DMS53 (cell line): ENCODE measurements at regions not wholly inside any gene's neighbourhood (a gene's known extent, or its start where the extent isn't known, plus 50 kb on each side); places are given as distances from the start of the nearest gene placed in this dataset.
A peak's percentile ranks its signal among the peaks of the same experiment; 100 is the strongest.
"Not testable (repeated sequence)": the region's sequence is repeated elsewhere in the genome, so short reads cannot be mapped to it uniquely, and the experiment has no call there.

Experiments
- DNase-seq: peaks from one replicate; lab custom pipeline; 2025; lab: John Stamatoyannopoulos, UW

DNA sequence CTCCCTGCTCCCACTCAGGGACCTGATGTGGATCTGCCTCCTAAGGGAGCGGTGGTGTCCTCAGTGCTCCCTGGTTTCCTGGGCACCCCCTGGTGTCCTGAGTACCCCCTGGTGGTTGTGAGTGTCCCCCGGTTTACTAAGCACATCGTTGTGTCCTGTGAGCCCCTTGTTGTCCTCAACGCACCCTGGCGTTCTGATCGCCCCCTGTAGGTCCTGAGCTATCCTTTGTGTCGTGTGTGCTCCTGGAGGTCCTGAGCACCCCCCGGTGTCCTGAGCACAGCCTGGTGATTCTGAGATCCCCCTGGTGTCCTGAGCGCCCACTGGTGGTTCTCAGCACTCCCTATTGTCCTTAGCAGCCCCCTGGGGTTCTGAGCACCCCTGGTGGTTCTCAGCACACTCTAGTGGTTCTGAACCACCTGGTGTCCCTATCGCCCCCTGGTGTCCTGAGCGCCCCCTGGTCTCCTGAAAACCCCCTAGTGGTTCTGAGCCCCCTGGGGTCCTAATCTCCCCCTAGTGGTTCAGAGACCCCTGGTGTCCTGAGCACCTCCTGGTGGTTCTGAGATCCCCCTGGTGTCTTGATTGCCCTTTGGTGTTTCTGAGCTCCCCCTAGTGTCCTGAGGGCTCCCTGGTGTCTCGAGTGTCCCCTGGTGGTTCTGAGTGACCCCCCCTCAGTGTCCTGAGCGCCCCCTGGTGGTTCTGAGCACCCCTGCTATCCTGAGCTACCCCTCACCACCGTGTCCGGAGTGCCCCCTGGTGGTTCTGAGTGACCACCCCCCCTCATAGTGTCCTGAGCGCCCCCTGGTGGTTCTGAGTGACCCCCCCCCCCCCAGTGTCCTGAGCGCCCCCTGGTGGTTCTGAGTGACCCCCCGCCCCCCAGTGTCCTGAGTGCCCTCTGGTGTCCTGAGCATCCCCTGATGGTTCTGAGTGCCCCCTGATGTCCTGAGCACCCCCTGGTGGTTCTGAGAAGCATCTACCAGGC is 615.1 kb downstream of the TMEM121 start:
- peak; percentile 18 for DNase-seq

DNA sequence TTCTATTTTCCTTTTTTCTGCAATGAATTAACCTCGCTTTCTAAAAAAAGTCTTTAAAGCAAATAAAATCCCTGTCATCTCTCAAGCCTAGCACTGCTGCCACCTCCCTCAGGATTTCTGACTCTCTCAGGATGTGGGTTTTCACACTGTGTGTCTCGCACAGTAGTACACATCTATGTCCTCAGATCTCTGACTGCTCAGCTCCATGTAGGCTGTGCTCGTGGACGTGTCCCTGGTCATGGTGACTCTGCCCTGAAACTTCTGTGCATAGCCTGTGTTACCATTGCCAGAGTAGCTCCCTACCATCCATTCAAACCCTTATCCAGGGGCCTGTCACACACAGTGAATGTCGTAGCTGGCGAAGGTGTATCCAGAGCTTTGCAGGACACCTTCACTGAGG is 619.3 kb downstream of the TMEM121 start:
- not testable (repeated sequence) for DNase-seq

GRCh38 chr14:106153362-106153955 is 627.1 kb downstream of the TMEM121 start:
- peak; percentile 49 for DNase-seq

DNA sequence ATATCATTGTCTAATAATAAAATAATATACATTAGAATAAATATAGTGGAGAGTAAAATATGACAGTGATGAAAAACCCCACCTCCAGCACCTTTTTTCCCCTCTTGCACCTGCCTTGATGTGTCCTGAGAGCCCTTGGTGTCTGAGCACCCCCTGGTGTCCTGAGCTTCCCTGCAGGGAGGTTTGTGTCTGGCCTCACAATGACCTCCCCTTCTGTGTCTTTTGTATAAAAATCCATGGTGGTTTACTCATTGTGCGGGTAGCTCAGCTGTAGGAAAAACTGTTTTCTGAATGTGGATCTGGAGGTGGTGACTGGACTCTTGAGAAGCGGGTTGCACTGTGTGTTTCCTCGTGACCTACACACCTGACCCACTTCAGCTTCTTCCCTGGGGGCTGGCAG is 636.9 kb downstream of the TMEM121 start:
- DNase-seq, result no peak

GRCh38 chr14:106163812-106164211 is 637.4 kb downstream of the TMEM121 start:
- not testable (repeated sequence) for DNase-seq

- no peak for DNase-seq
Observed at GRCh38 chr14:106166232-106166631, 639.8 kb downstream of the TMEM121 start.

- no peak for DNase-seq
Observed at GRCh38 chr14:106166650-106167204, 640.3 kb downstream of the TMEM121 start.

DNA sequence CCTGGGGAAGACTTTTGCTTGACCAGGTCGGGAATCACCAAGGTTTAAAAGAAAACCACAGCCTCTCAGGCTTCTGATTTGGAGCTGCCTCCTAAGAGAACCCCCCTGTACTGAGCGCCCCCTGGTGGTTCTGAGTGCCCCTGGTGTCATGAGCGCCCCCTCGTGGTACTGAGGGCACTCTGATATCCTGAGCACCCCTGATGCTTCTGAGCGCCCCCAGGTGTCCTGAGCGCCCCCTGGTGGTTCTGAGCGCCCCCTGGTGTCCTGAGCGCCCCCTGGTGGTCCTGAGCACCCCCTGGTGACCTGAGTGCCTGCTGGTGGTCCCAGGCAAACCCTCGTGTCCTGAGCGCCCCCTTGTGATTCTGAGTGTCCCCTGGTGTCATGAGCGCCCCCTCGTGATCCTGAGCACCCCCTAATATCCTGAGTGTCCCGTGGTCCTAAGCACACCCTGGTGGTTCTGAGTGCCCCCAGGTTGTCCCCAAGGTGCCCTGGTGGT is 643.8 kb downstream of the TMEM121 start:
- DNase-seq, result peak; percentile 41

- DNase-seq, result no peak
Observed at GRCh38 chr14:106174206-106174605, 647.8 kb downstream of the TMEM121 start.

DNA sequence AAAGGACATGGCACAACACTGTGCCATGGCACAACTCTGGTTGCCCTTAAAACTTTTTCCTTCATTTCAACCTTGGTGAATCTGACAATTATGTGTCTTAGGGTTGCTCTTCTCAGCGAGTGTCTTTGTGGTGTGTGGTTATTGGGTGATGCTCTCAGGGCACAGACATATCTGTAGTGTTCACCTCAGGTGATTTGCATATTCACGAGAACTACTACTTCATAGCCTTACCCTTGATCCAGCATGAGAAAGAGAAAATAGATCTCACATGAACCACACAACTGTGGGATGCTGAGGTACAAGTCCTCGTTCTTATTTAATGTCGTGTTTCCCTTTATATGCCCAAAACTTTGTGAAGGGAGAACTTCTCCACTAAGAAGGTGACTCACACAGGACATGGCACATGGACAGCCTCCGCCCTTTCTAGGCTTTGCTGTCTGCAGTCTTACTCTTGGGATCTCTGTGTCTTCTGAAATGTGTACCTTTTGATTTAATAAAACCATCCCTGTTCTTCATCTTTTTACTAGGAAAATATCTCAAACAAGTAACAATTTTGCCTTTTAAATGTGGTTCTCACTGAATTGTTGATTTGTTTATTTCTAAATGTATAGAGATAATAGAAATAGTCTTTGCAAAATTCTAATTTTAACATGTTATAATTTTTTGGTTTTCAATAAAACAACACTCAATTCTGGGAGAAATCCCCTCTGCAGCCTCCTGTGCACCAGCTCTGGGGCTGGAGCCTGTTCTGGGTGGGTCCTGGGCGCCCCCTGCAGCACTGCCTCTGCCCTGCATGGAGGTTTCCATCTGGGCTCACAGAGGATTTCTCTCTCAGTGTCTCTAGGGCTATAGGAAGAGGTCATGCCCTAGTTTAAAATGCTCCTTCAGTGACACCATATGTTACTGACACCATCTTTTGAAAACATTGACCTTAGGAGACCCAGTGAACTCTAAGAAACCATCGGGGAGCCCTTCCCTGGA is 651.2 kb downstream of the TMEM121 start:
- not testable (repeated sequence) for DNase-seq

DNA sequence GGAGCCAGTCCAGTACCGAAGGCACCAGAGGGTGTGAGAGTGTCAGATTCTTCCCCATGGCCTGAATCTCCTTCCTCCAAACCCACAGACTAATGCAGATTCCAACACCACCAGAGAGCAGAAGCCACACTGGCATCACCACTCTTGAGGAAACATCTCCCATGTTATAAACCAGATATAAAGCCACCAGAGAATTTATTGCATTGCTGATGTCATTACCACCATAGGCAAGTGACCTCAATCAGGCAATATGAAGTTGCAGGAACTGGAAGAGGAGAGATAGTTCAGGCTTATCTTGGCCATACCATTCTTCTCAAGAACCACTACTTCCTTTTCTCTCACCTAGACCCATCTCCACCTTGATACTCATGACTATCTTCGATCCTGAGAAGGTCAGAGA is 653.4 kb downstream of the TMEM121 start:
- DNase-seq, result no peak

GRCh38 chr14:106184771-106185170 is 658.4 kb downstream of the TMEM121 start:
- not testable (repeated sequence) for DNase-seq

- DNase-seq, result not testable (repeated sequence)
Observed at GRCh38 chr14:106185174-106185836, 658.9 kb downstream of the TMEM121 start.

DNA sequence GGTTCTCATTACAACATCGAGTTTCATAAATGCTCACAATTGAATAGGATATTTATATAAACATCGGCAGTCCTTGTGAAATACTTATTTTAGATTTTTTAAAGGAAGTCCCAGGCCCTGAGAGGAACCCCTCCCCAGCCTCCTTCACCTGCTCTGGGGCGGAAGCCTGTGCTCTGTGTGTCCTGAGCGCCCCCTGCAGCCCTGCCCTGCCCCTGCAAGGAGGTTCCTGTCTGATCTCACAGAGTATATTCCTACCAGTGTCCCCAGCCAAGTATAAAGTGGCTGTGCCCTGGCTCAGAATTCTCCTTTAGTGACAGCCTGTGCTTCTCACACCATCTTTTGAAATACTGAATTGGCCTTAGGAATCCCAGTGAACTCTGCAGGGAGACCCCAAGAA is 659.5 kb downstream of the TMEM121 start:
- no peak for DNase-seq

DNA sequence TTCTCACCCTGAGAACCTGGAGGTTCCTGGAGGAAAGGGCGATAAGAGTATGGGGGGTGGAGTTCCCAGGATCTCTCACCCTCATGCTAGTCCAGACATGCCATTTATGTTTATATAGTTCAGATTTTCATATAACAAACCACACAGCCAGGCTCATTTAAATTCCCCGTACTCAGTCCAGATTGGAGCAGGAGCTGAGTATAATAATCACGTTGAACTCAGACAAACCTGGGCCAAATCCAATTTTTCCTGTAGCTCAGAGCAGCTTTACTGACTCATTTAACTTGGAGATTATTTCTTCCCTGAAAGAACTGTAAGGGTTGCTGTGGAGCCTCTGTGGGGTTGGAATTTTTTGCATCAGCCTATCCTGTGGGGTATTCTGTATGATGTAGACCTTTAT is 660.8 kb downstream of the TMEM121 start:
- DNase-seq, result no peak

- not testable (repeated sequence) for DNase-seq
Observed at GRCh38 chr14:106192701-106193100, 666.3 kb downstream of the TMEM121 start.

DNA sequence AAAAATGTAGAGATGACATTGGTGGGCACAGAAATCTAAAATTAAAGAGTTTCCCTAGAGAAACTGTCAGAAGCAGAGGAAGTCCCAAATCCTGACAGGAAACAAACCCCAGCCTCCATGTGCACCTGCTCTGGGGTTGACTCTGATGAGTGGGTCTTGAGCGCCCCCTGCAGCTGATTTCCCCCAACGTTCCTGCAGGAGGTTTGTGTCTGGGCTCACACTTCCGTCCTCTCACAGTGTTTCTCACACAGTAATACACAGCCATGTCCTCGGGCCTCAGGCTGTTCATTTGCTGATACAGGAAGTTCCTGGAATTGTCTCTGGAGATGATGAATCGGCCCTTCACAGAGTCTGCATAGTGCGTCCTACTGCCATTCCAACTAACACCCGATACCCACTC is 670.1 kb downstream of the TMEM121 start:
- not testable (repeated sequence) for DNase-seq

DNA sequence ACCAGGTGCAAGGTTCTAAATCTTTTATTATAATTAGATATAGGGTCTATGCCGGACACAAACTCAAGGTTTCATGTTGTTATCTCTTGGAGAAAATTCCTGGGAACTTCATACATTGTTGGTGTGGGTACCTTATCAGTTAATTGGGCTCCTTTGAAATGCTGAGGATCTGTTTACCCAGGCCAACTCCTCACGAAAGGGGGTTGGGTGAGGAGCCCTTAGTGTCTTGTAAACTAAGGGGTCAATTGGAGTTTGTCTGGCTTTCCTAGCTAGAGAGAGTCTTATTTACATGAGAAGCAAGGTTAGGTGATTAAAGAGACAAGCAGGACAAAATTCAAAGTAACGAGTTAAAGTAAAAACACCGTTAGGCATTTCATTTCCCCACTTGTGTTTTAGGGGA is 670.9 kb downstream of the TMEM121 start:
- not testable (repeated sequence) for DNase-seq

DNA sequence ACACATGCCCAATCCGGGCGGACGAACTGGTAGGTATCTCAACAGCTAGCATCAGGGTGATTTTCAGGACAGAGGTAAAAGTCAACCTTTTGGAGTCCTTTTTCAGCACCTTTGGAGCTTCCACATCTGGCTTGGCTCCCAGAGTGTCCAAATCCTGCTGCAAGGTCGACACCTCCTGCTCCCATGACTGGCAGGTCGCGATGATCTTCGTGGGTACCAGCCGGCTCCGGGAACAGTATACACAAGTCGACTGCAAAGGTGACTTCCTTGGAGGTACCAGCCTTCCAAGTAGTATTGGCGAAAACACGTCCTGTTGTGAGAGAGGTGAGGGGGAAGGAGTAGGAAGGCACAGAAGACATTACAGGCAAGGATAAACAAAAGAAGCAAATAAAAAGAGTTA is 672.7 kb downstream of the TMEM121 start:
- no peak for DNase-seq

GRCh38 chr14:106200541-106201315 is 674.3 kb downstream of the TMEM121 start:
- DNase-seq, result no peak
